Trophoblast cell (in vitro differentiated cells and primary cell): ENCODE measurements at regions not wholly inside any gene's neighbourhood (a gene's known extent, or its start where the extent isn't known, plus 50 kb on each side); places are given as distances from the start of the nearest gene placed in this dataset.
A peak's percentile ranks its signal among the peaks of the same experiment; 100 is the strongest.
"Not testable (repeated sequence)": the region's sequence is repeated elsewhere in the genome, so short reads cannot be mapped to it uniquely, and the experiment has no call there.

Experiments
- DNase-seq, 2 donors: peaks; one replicate each; pipeline ENCODE4 v3.0.0-alpha.2; 2016
- H2AFZ ChIP-seq: 2 replicates; pipeline ENCODE4 v1.6.1; 2013; ENCODE audit warnings: low read length, moderate library complexity, mild to moderate bottlenecking; ENCODE audit not compliant: insufficient read depth, poor library complexity
- H2AK5ac ChIP-seq: 2 replicates; pipeline ENCODE4 v1.6.1; 2013; ENCODE audit warnings: mild to moderate bottlenecking, low read length
- H2BK120ac ChIP-seq: 2 replicates; pipeline ENCODE4 v1.6.1; 2013; ENCODE audit warnings: low read length, mild to moderate bottlenecking, moderate library complexity; ENCODE audit not compliant: insufficient read depth, poor library complexity
- H2BK12ac ChIP-seq: 2 replicates; pipeline ENCODE4 v1.6.1; 2013; ENCODE audit warnings: mild to moderate bottlenecking, low read length, moderate library complexity
- H2BK5ac ChIP-seq: 2 replicates; pipeline ENCODE4 v1.6.1; 2013; ENCODE audit warnings: low read length, low read depth, moderate library complexity, mild to moderate bottlenecking; ENCODE audit not compliant: poor library complexity
- H3K14ac ChIP-seq: 2 replicates; pipeline ENCODE4 v1.6.1; 2013; ENCODE audit warnings: mild to moderate bottlenecking, low read length
- H3K18ac ChIP-seq: 2 replicates; pipeline ENCODE4 v1.6.1; 2013; ENCODE audit warnings: mild to moderate bottlenecking, low read length
- H3K23ac ChIP-seq: 2 replicates; pipeline ENCODE4 v1.6.1; 2013; ENCODE audit warnings: low read length
- H3K27ac ChIP-seq: 2 replicates; pipeline ENCODE4 v1.5.1; 2013; ENCODE audit warnings: low read depth, mild to moderate bottlenecking, inconsistent platforms, low read length, moderate library complexity
- H3K27me3 ChIP-seq: 2 replicates; pipeline ENCODE4 v1.6.1; 2013; ENCODE audit warnings: inconsistent platforms, mild to moderate bottlenecking, low read length, moderate library complexity; ENCODE audit not compliant: insufficient read depth
- H3K36me3 ChIP-seq, 2 experiments: 1 replicate in 1 of 2; 2 replicates in 1 of 2; pipeline ENCODE4 v1.6.1; 2013; ENCODE audit warnings: low read length in 2 of 2, mild to moderate bottlenecking in 2 of 2, moderate library complexity in 1 of 2; ENCODE audit not compliant: insufficient read depth in 2 of 2, control insufficient read depth in 1 of 2
- H3K4ac ChIP-seq: 2 replicates; pipeline ENCODE4 v1.6.1; 2013; ENCODE audit warnings: low read depth, mild to moderate bottlenecking, low read length, moderate library complexity
- H3K4me1 ChIP-seq, 2 experiments: 1 replicate in 1 of 2; 2 replicates in 1 of 2; pipeline ENCODE4 v1.6.1; 2013; ENCODE audit warnings: low read length in 2 of 2, mild to moderate bottlenecking in 2 of 2, moderate library complexity in 1 of 2; ENCODE audit not compliant: insufficient read depth in 2 of 2, control insufficient read depth in 1 of 2
- H3K4me2 ChIP-seq: 2 replicates; pipeline ENCODE4 v1.6.1; 2013; ENCODE audit warnings: inconsistent platforms, mild to moderate bottlenecking, low read length, moderate library complexity
- H3K4me3 ChIP-seq: 2 replicates; pipeline ENCODE4 v1.5.1; 2013; ENCODE audit warnings: mild to moderate bottlenecking, low read depth, low read length, inconsistent platforms
- H3K79me1 ChIP-seq: one replicate; pipeline ENCODE4 v1.6.1; 2013; ENCODE audit warnings: low read length
- H3K79me2 ChIP-seq: 2 replicates; pipeline ENCODE4 v1.6.1; 2013; ENCODE audit warnings: low read length, mild to moderate bottlenecking; ENCODE audit not compliant: control insufficient read depth, insufficient read depth, poor library complexity
- H3K9ac ChIP-seq: 2 replicates; pipeline ENCODE4 v1.6.1; 2013; ENCODE audit warnings: mild to moderate bottlenecking, low read length
- H3K9me3 ChIP-seq: 2 replicates; pipeline ENCODE4 v1.6.1; 2013; ENCODE audit warnings: low read depth, mild to moderate bottlenecking, control low read depth, inconsistent platforms, low read length; ENCODE audit not compliant: insufficient read depth
- H4K12ac ChIP-seq: 2 replicates; pipeline ENCODE4 v1.6.1; 2013; ENCODE audit warnings: low read depth, mild to moderate bottlenecking, low read length, moderate library complexity
- H4K8ac ChIP-seq: 2 replicates; pipeline ENCODE4 v1.6.1; 2013; ENCODE audit warnings: low read depth, mild to moderate bottlenecking, low read length, moderate library complexity
- H4K91ac ChIP-seq: one replicate; pipeline ENCODE4 v1.6.1; 2013; ENCODE audit warnings: low read depth, mild to moderate bottlenecking, low read length, moderate library complexity
- WGBS: extraction: QIAGEN DNeasy Blood & Tissue Kit; methylation state at CpG from one replicate; pipeline ENCODE4 v1.1.7; 2013; ENCODE audit warnings: missing lambda C conversion rate; ENCODE audit not compliant: insufficient read length, insufficient coverage; ENCODE audit errors: extremely low coverage; 5-methylcytosine and 5-hydroxymethylcytosine counted together

GRCh38 chr20:29878777-29879442, 1378.6 kb upstream of the DEFB115 start:
- no peak overlapping the region for H2AK5ac ChIP-seq
- no peak overlapping the region for H4K12ac ChIP-seq
- H4K8ac ChIP-seq: no peak overlapping the region
- WGBS: no CpG with 5 or more reads among the region's 24 CpGs
- H3K4me3 ChIP-seq: no peak overlapping the region
- H3K79me2 ChIP-seq: no peaks in the 10 kb centered on the region
- no peak overlapping the region for H2AFZ ChIP-seq
- H3K4me1 ChIP-seq: no peaks in the 10 kb centered on the region
- H3K4me2 ChIP-seq: no peak overlapping the region
- H3K9me3 ChIP-seq: peaks cover 47% of the 10 kb centered on the region
- no peaks in the 10 kb centered on the region for H3K27me3 ChIP-seq
- no peak overlapping the region for H3K9ac ChIP-seq
- no peak overlapping the region for H2BK12ac ChIP-seq
- H4K91ac ChIP-seq: no peak overlapping the region
- no peak overlapping the region for H3K23ac ChIP-seq
- H3K36me3 ChIP-seq: no peaks in the 10 kb centered on the region
- H3K79me1 ChIP-seq: no peaks in the 10 kb centered on the region
- no peak overlapping the region for H3K14ac ChIP-seq
- H2BK5ac ChIP-seq: no peak overlapping the region
- DNase-seq: no peak
- no peak overlapping the region for H2BK120ac ChIP-seq
- no peak overlapping the region for H3K27ac ChIP-seq
- H3K4ac ChIP-seq: no peak overlapping the region
- no peak overlapping the region for H3K18ac ChIP-seq

DNA sequence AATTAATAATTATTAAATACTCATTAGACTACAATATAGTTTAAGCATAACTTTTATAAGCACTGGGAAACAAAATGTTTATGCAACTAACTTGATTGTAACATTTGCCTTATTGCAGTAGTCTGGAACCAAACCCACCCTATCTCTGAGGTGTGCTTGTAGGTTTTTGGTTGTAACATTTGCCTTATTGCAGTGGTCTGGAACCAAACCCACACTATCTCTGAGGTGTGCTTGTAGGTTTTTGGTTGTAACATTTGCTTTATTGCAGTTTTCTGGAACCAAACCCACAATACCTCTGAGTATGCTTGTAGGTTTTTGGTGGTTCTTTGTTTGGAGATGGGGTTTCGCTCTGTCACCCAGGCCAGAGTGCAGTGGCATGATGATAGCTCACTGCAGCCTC, 1376.4 kb upstream of the DEFB115 start:
- H3K4me2 ChIP-seq, H3K4me1 ChIP-seq, H3K79me1 ChIP-seq, H2AFZ ChIP-seq, H3K4me3 ChIP-seq, H2BK5ac ChIP-seq, H4K8ac ChIP-seq, H2BK12ac ChIP-seq, H4K91ac ChIP-seq, H3K4ac ChIP-seq, H3K18ac ChIP-seq, H2AK5ac ChIP-seq, H3K9ac ChIP-seq, H2BK120ac ChIP-seq, H3K23ac ChIP-seq, H3K27me3 ChIP-seq, DNase-seq, H3K79me2 ChIP-seq, H3K27ac ChIP-seq, H3K36me3 ChIP-seq, H3K14ac ChIP-seq, H4K12ac ChIP-seq: not testable (repeated sequence)
- peaks cover 37% of the 10 kb centered on the region for H3K9me3 ChIP-seq
- WGBS: no CpG with 5 or more reads among the region's 1 CpG

DNA sequence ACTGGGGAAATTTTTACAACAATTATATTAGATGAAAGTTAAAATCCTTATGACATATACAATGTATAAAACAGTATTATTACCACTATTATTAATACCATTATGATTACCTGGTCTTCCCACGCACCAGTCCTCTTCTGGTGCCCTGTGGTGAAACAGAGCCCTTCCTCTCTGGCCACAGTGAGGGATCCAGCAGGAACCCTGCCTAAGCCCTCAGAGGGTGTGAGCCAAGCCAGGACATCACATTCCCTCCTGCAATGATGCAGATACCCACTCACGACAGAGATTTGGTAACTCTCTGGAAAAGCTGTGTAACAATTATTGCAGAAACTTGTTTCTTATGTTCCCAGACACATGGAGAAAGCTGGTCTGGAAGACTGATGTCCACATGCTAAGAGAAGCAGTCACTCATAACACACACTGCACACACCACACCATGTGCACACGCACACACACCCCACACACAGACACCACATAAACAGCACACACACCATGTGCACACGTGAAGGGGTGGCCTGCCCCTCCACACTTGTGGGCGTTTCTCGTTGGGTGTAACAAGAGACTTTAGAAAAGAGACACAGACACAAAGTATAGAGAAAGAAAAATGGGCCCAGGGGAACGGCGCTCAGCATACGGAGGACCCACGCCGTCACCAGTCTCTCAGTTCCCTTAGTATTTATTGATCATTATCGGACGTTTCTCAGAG, 1373.8 kb upstream of the DEFB115 start:
- WGBS: no CpG with 5 or more reads among the region's 13 CpGs
- H4K12ac ChIP-seq: not testable (repeated sequence)

GRCh38 chr20:29884322-29884721, 1373.1 kb upstream of the DEFB115 start:
- not testable (repeated sequence) for H3K27ac ChIP-seq, H3K9ac ChIP-seq, H3K79me1 ChIP-seq, H2BK5ac ChIP-seq, H2AFZ ChIP-seq, H3K27me3 ChIP-seq, H2BK120ac ChIP-seq, H3K4ac ChIP-seq, H4K91ac ChIP-seq, H2BK12ac ChIP-seq, H4K12ac ChIP-seq, H3K36me3 ChIP-seq, H3K4me2 ChIP-seq, H3K4me1 ChIP-seq, H2AK5ac ChIP-seq, H3K23ac ChIP-seq, H3K79me2 ChIP-seq, H3K14ac ChIP-seq, H3K18ac ChIP-seq, H4K8ac ChIP-seq, H3K4me3 ChIP-seq
- WGBS: no CpG with 5 or more reads among the region's 3 CpGs
- peaks cover 11% of the 10 kb centered on the region for H3K9me3 ChIP-seq
- peak in 1 of 2 donors; percentile 33 for DNase-seq

More for the DNA sequence above, 1373.8 kb upstream of the DEFB115 start:
- not testable (repeated sequence) for H3K4ac ChIP-seq, H3K27ac ChIP-seq, H3K4me1 ChIP-seq, H3K79me1 ChIP-seq, H4K91ac ChIP-seq, H2AK5ac ChIP-seq, H2BK120ac ChIP-seq, H4K8ac ChIP-seq, H3K23ac ChIP-seq, H3K27me3 ChIP-seq, H2AFZ ChIP-seq, H3K4me2 ChIP-seq, H3K4me3 ChIP-seq, H3K36me3 ChIP-seq, H2BK12ac ChIP-seq, H2BK5ac ChIP-seq, H3K79me2 ChIP-seq, H3K18ac ChIP-seq, DNase-seq, H3K14ac ChIP-seq
- H3K9me3 ChIP-seq: peaks cover 16% of the 10 kb centered on the region
- peak overlapping the region; percentile 65 for H3K9ac ChIP-seq
